ENCODE measurements at regions not wholly inside any gene's neighbourhood (a gene's known extent, or its start where the extent isn't known, plus 50 kb on each side); places are given as distances from the start of the nearest gene placed in this dataset.

DNA sequence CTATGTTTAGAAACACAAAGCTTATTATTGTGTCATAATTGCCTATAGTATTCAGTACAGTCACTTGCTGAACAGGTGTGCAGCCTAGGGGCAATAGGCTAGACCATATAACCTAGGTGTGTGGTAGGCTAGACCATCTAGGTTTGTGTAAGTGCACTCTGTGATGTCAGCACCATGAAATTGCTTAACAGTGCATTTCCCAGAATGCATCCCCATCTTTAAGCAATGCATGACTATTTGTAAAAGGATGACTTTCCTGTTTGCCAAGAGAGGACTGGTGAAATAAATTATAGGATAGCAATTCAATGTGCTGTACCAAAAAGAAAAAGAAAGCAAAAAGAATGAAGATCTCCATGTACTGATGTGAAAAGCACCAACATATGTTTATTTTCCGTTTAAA lies 288.7 kb upstream of the AUTS2 start:
- TF ChIP-seq CTCF (IDR thresholded peaks at IDR 0.05), result no peak
- no peak for TF ChIP-seq POLR2A (IDR thresholded peaks at IDR 0.05)
- no peak for TF ChIP-seq POLR2AphosphoS5 (IDR thresholded peaks at IDR 0.05)
